ENCODE measurements at regions not wholly inside any gene's neighbourhood (a gene's known extent, or its start where the extent isn't known, plus 50 kb on each side); places are given as distances from the start of the nearest gene placed in this dataset.
A peak's percentile ranks its signal among the peaks of the same experiment; 100 is the strongest.

- H3K4me1 ChIP-seq (ENCODE audit: control insufficient read depth, low read length) = no peaks in the 10 kb centered on the region
- no peaks in the 10 kb centered on the region for H3K79me2 ChIP-seq (ENCODE audit: control insufficient read depth, low read length)
- H3K9me2 ChIP-seq (replicated peaks; ENCODE audit: control insufficient read depth, low read length) = no peaks in the 10 kb centered on the region
- no peaks in the 10 kb centered on the region for H3K9me3 ChIP-seq (ENCODE audit: control insufficient read depth, insufficient read depth, low read length)
- no peak overlapping the region for H3K27ac ChIP-seq (ENCODE audit: low read depth, low read length)
- H4K20me1 ChIP-seq (ENCODE audit: control insufficient read depth, insufficient read depth, low read depth, low read length) = no peaks in the 10 kb centered on the region
- H3K36me3 ChIP-seq (ENCODE audit: control insufficient read depth, low read length) = no peaks in the 10 kb centered on the region
- no peaks in the 10 kb centered on the region for H3F3A ChIP-seq (ENCODE audit: control insufficient read depth, insufficient read depth)
- H3K4me2 ChIP-seq (ENCODE audit: low read length) = no peak overlapping the region
- no peaks in the 10 kb centered on the region for H3K27me3 ChIP-seq (ENCODE audit: control insufficient read depth, low read length)
- TF ChIP-seq CTCF (IDR thresholded peaks at IDR 0.05; ENCODE audit: low read depth, low read length, poor library complexity, severe bottlenecking) = peak; percentile 62
- no peak for TF ChIP-seq EZH2phosphoT487 (IDR thresholded peaks at IDR 0.05; ENCODE audit: borderline replicate concordance, low read length)
- H3K4me3 ChIP-seq (ENCODE audit: low read length) = no peak overlapping the region
Measured at GRCh38 chr18:7452331-7452730, 114.8 kb upstream of the PTPRM start.

- no peaks in the 10 kb centered on the region for H3K79me2 ChIP-seq (ENCODE audit: control insufficient read depth, low read length)
- H3K36me3 ChIP-seq (ENCODE audit: control insufficient read depth, low read length) = no peaks in the 10 kb centered on the region
- no peaks in the 10 kb centered on the region for H3K27me3 ChIP-seq (ENCODE audit: control insufficient read depth, low read length)
- no peaks in the 10 kb centered on the region for H3K4me1 ChIP-seq (ENCODE audit: control insufficient read depth, low read length)
- H3K4me3 ChIP-seq (ENCODE audit: low read length) = no peak overlapping the region
- no peaks in the 10 kb centered on the region for H3F3A ChIP-seq (ENCODE audit: control insufficient read depth, insufficient read depth)
- no peak overlapping the region for H3K27ac ChIP-seq (ENCODE audit: low read depth, low read length)
- no peak overlapping the region for H3K4me2 ChIP-seq (ENCODE audit: low read length)
- H3K9me3 ChIP-seq (ENCODE audit: control insufficient read depth, insufficient read depth, low read length) = no peaks in the 10 kb centered on the region
- no peaks in the 10 kb centered on the region for H3K9me2 ChIP-seq (replicated peaks; ENCODE audit: control insufficient read depth, low read length)
- TF ChIP-seq EZH2phosphoT487 (IDR thresholded peaks at IDR 0.05; ENCODE audit: borderline replicate concordance, low read length) (no peak), CTCF (IDR thresholded peaks at IDR 0.05; ENCODE audit: low read depth, low read length, poor library complexity, severe bottlenecking) (no peak)
- no peaks in the 10 kb centered on the region for H4K20me1 ChIP-seq (ENCODE audit: control insufficient read depth, insufficient read depth, low read depth, low read length)
Measured at GRCh38 chr18:7454429-7454828, 112.7 kb upstream of the PTPRM start.

- Histone ChIP-seq H3K4me1 (ENCODE audit: control insufficient read depth, low read length) (no peaks in the 10 kb centered on the region), H3K4me3 (ENCODE audit: low read length) (no peak overlapping the region), H3K79me2 (ENCODE audit: control insufficient read depth, low read length) (no peaks in the 10 kb centered on the region), H3K4me2 (ENCODE audit: low read length) (no peak overlapping the region), H3F3A (ENCODE audit: control insufficient read depth, insufficient read depth) (no peaks in the 10 kb centered on the region), H3K27me3 (ENCODE audit: control insufficient read depth, low read length) (no peaks in the 10 kb centered on the region), H4K20me1 (ENCODE audit: control insufficient read depth, insufficient read depth, low read depth, low read length) (no peaks in the 10 kb centered on the region), H3K36me3 (ENCODE audit: control insufficient read depth, low read length) (no peaks in the 10 kb centered on the region), H3K9me3 (ENCODE audit: control insufficient read depth, insufficient read depth, low read length) (no peaks in the 10 kb centered on the region), H3K27ac (ENCODE audit: low read depth, low read length) (no peak overlapping the region), H3K9me2 (replicated peaks; ENCODE audit: control insufficient read depth, low read length) (no peaks in the 10 kb centered on the region)
- TF ChIP-seq EZH2phosphoT487 (IDR thresholded peaks at IDR 0.05; ENCODE audit: borderline replicate concordance, low read length) (no peak), CTCF (IDR thresholded peaks at IDR 0.05; ENCODE audit: low read depth, low read length, poor library complexity, severe bottlenecking) (no peak)
Measured at GRCh38 chr18:7456376-7456775, 110.7 kb upstream of the PTPRM start.

- Histone ChIP-seq H4K20me1 (ENCODE audit: control insufficient read depth, insufficient read depth, low read depth, low read length) (no peaks in the 10 kb centered on the region), H3K36me3 (ENCODE audit: control insufficient read depth, low read length) (no peaks in the 10 kb centered on the region), H3K27me3 (ENCODE audit: control insufficient read depth, low read length) (no peaks in the 10 kb centered on the region), H3K4me1 (ENCODE audit: control insufficient read depth, low read length) (no peaks in the 10 kb centered on the region), H3F3A (ENCODE audit: control insufficient read depth, insufficient read depth) (no peaks in the 10 kb centered on the region), H3K9me3 (ENCODE audit: control insufficient read depth, insufficient read depth, low read length) (no peaks in the 10 kb centered on the region), H3K27ac (ENCODE audit: low read depth, low read length) (no peak overlapping the region), H3K4me2 (ENCODE audit: low read length) (no peak overlapping the region), H3K4me3 (ENCODE audit: low read length) (no peak overlapping the region), H3K79me2 (ENCODE audit: control insufficient read depth, low read length) (no peaks in the 10 kb centered on the region), H3K9me2 (replicated peaks; ENCODE audit: control insufficient read depth, low read length) (no peaks in the 10 kb centered on the region)
- TF ChIP-seq EZH2phosphoT487 (IDR thresholded peaks at IDR 0.05; ENCODE audit: borderline replicate concordance, low read length) (no peak), CTCF (IDR thresholded peaks at IDR 0.05; ENCODE audit: low read depth, low read length, poor library complexity, severe bottlenecking) (no peak)
Measured at GRCh38 chr18:7457262-7457661, 109.9 kb upstream of the PTPRM start.
